SU-DHL-6 (cell line): ENCODE measurements at regions not wholly inside any gene's neighbourhood (a gene's known extent, or its start where the extent isn't known, plus 50 kb on each side); places are given as distances from the start of the nearest gene placed in this dataset.

Experiments
- H2AFZ ChIP-seq: fragments of 200-600 bp; sonication (generic); 2 replicates; pipeline ENCODE4 v1.6.1; 2014; ENCODE audit warnings: low read depth, mild to moderate bottlenecking, moderate library complexity, mixed read lengths, antibody characterized with exemption, low read length; ENCODE audit not compliant: severe bottlenecking
- H3F3A ChIP-seq: fragments of 200-600 bp; shearing (Covaris generic); 2 replicates; pipeline ENCODE4 v1.6.0; 2016; ENCODE audit warnings: antibody characterized with exemption, mild to moderate bottlenecking; ENCODE audit not compliant: insufficient read depth
- H3K27ac ChIP-seq: fragments of 200-600 bp; sonication (generic); 2 replicates; pipeline ENCODE4 v1.5.1; 2016; ENCODE audit warnings: low read depth, mild to moderate bottlenecking, low read length, moderate library complexity, mixed read lengths
- H3K27me3 ChIP-seq: fragments of 200-600 bp; sonication (generic), shearing (Covaris generic); 2 replicates; pipeline ENCODE4 v1.6.0; 2014; ENCODE audit warnings: mild to moderate bottlenecking, low read length
- H3K36me3 ChIP-seq: fragments of 200-600 bp; sonication (generic); 2 replicates; pipeline ENCODE4 v1.6.1; 2014; ENCODE audit warnings: mild to moderate bottlenecking, low read length, mixed read lengths
- H3K4me2 ChIP-seq: fragments of 300-600, 200-600 bp; shearing (Covaris generic), sonication (generic); 2 replicates; pipeline ENCODE4 v1.6.0; 2014; ENCODE audit warnings: low read length, low read depth, mild to moderate bottlenecking; ENCODE audit not compliant: poor library complexity, severe bottlenecking
- H3K4me3 ChIP-seq: fragments of 200-600 bp; sonication (generic); 2 replicates; pipeline ENCODE4 v1.5.1; 2014; ENCODE audit warnings: antibody characterized with exemption, low read length, mild to moderate bottlenecking, mixed read lengths; ENCODE audit not compliant: insufficient read depth, poor library complexity, severe bottlenecking
- H3K79me2 ChIP-seq: fragments of 200-600 bp; sonication (generic); 2 replicates; pipeline ENCODE4 v1.6.1; 2014; ENCODE audit warnings: mild to moderate bottlenecking, low read length, moderate library complexity; ENCODE audit not compliant: insufficient read depth
- H3K9ac ChIP-seq: fragments of 200-600 bp; sonication (generic); 2 replicates; pipeline ENCODE4 v1.7.0; 2014; ENCODE audit warnings: mild to moderate bottlenecking, low read length
- H3K9me2 ChIP-seq: fragments of 200-600 bp; sonication (generic); replicated peaks from 2 replicates; pipeline ENCODE4 v1.6.1; 2014; ENCODE audit warnings: low read length; ENCODE audit not compliant: insufficient read depth
- H3K9me3 ChIP-seq: fragments of 200-600 bp; sonication (generic); 2 replicates; pipeline ENCODE4 v1.6.1; 2014; ENCODE audit warnings: low read length, mixed read lengths; ENCODE audit not compliant: insufficient read depth
- H4K20me1 ChIP-seq: fragments of 200-600 bp; sonication (generic); 2 replicates; pipeline ENCODE4 v1.6.1; 2014; ENCODE audit warnings: low read depth, mild to moderate bottlenecking, antibody characterized with exemption, low read length, moderate library complexity, mixed read lengths
- CTCF ChIP-seq: fragments of 200-600 bp; sonication (generic); IDR thresholded peaks from one replicate; pipeline ENCODE4 v1.5.1; 2017; ENCODE audit warnings: antibody characterized with exemption, mild to moderate bottlenecking, low read length, moderate library complexity; ENCODE audit not compliant: insufficient read depth, poor library complexity, severe bottlenecking
- EZH2phosphoT487 ChIP-seq: fragments of 200-600 bp; sonication (generic), shearing (Covaris generic); conservative IDR thresholded peaks from 2 replicates; pipeline ENCODE4 v1.6.1; 2018; ENCODE audit warnings: mild to moderate bottlenecking, antibody characterized with exemption, low read length, moderate library complexity, mixed read lengths

GRCh38 chr12:115233891-115234543, 550.0 kb upstream of the TBX3 start:
- no peak overlapping the region for H3K4me2 ChIP-seq

DNA sequence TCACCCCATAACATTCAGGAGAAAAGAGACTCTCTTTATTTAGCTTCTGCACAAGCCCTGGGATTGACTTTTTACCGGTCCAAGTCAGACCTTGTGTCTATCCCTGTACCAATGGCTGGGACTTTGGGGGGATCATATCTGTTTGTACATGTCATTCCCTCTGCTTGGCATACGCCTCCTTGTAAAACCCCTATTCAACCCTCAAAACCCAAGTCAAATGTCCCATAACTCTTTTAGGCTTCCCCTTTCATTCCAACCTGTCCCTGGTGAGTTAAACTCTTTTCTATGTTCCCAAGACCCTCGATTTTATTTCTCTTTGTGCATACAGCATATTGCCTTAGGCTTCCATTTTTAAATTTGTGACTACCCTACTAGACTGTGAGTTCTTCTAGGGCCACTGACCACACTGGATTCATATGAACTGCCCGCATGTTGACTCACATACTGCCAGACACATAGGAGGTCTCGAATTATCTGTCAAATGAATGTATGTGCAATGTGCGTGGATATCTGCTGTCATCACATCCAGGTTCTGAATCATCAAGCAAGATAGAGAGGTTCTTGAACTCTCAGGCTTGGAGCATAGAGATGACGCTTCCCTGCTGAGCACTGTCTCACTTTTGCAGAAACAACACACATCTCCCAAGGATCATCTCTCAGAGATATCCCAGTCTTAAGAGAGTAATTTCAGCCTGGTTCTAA, 548.6 kb upstream of the TBX3 start:
- Histone ChIP-seq H3K27me3 (no peaks in the 10 kb centered on the region), H3K4me3 (no peak overlapping the region), H3K9me2 (no peaks in the 10 kb centered on the region), H3F3A (no peaks in the 10 kb centered on the region), H3K9me3 (no peaks in the 10 kb centered on the region), H2AFZ (no peak overlapping the region), H3K36me3 (no peaks in the 10 kb centered on the region), H3K27ac (no peak overlapping the region), H4K20me1 (no peaks in the 10 kb centered on the region), H3K79me2 (no peaks in the 10 kb centered on the region), H3K4me2 (no peak overlapping the region), H3K9ac (no peak overlapping the region)
- TF ChIP-seq CTCF (no peak), EZH2phosphoT487 (no peak)

More at GRCh38 chr12:115233891-115234543, 550.0 kb upstream of the TBX3 start:
- H3K9me2 ChIP-seq = no peaks in the 10 kb centered on the region
- H2AFZ ChIP-seq = no peak overlapping the region
- no peaks in the 10 kb centered on the region for H3K9me3 ChIP-seq
- H3K27me3 ChIP-seq = no peaks in the 10 kb centered on the region
- H3F3A ChIP-seq = no peaks in the 10 kb centered on the region
- no peaks in the 10 kb centered on the region for H3K36me3 ChIP-seq
- no peak overlapping the region for H3K9ac ChIP-seq
- no peak overlapping the region for H3K4me3 ChIP-seq
- H3K27ac ChIP-seq = no peak overlapping the region
- no peaks in the 10 kb centered on the region for H4K20me1 ChIP-seq
- TF ChIP-seq EZH2phosphoT487 (no peak), CTCF (no peak)
- H3K79me2 ChIP-seq = no peaks in the 10 kb centered on the region

GRCh38 chr12:115230606-115231005, 546.6 kb upstream of the TBX3 start:
- no peaks in the 10 kb centered on the region for H3K9me2 ChIP-seq
- H3K36me3 ChIP-seq = no peaks in the 10 kb centered on the region
- TF ChIP-seq EZH2phosphoT487 (no peak), CTCF (no peak)
- H3K79me2 ChIP-seq = no peaks in the 10 kb centered on the region
- H3K4me2 ChIP-seq = no peak overlapping the region
- no peak overlapping the region for H3K9ac ChIP-seq
- no peaks in the 10 kb centered on the region for H3K9me3 ChIP-seq
- H3K27ac ChIP-seq = no peak overlapping the region
- no peaks in the 10 kb centered on the region for H4K20me1 ChIP-seq
- no peak overlapping the region for H2AFZ ChIP-seq
- H3F3A ChIP-seq = no peaks in the 10 kb centered on the region
- H3K4me3 ChIP-seq = no peak overlapping the region
- no peaks in the 10 kb centered on the region for H3K27me3 ChIP-seq
